ENCODE measurements at regions not wholly inside any gene's neighbourhood (a gene's known extent, or its start where the extent isn't known, plus 50 kb on each side); places are given as distances from the start of the nearest gene placed in this dataset.
"Not testable (repeated sequence)": the region's sequence is repeated elsewhere in the genome, so short reads cannot be mapped to it uniquely, and the experiment has no call there.

DNA sequence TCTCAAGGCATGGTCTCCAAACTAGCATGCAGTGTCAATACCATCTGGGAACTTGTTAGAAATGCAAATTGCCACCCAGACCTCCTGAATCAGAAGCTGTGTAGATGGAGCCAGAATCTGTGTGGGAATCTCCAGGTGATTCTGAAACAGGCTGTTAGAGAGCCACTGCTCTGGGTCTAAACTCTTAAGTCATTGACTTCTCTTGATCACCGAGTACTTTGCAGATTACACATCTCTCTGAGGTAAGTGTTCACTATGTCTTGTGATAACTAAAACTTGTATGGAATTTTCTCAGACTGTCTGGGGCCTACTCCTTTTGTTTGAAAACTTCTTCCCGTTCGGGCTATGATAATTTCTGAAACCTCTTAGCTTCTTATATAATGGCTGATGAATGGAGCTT lies 315.6 kb downstream of the EDEM1 start:
- no peaks in the 10 kb centered on the region for H3K27me3 ChIP-seq (ENCODE audit: control insufficient read depth, insufficient read depth, low read length)
- no peaks in the 10 kb centered on the region; the same call in 1 of the 2 replicates for H3K4me1 ChIP-seq (ENCODE audit: control insufficient read depth, insufficient read depth, low read length)
- no peaks in the 10 kb centered on the region; the same call in 1 of the 2 replicates for H3K9me3 ChIP-seq (ENCODE audit: control insufficient read depth, insufficient read depth, low read length)
- H3K9ac ChIP-seq (ENCODE audit: low read depth, low read length), result no peak overlapping the region
- H3K27ac ChIP-seq (ENCODE audit: low read depth, low read length), result no peak overlapping the region
- no peak overlapping the region for H3K4me3 ChIP-seq (ENCODE audit: low read depth, low read length)
- H3K36me3 ChIP-seq (ENCODE audit: control insufficient read depth, insufficient read depth, low read length), result no peaks in the 10 kb centered on the region

GRCh38 chr3:5504135-5504534 lies 316.6 kb downstream of the EDEM1 start:
- Histone ChIP-seq H3K27ac (ENCODE audit: low read depth, low read length) (no peak overlapping the region), H3K9me3 (ENCODE audit: control insufficient read depth, insufficient read depth, low read length) (peaks cover 4% of the 10 kb centered on the region), H3K9ac (ENCODE audit: low read depth, low read length) (no peak overlapping the region), H3K36me3 (ENCODE audit: control insufficient read depth, insufficient read depth, low read length) (no peaks in the 10 kb centered on the region), H3K4me1 (ENCODE audit: control insufficient read depth, insufficient read depth, low read length) (no peaks in the 10 kb centered on the region; the same call in 1 of the 2 replicates), H3K27me3 (ENCODE audit: control insufficient read depth, insufficient read depth, low read length) (no peaks in the 10 kb centered on the region), H3K4me3 (ENCODE audit: low read depth, low read length) (no peak overlapping the region)

DNA sequence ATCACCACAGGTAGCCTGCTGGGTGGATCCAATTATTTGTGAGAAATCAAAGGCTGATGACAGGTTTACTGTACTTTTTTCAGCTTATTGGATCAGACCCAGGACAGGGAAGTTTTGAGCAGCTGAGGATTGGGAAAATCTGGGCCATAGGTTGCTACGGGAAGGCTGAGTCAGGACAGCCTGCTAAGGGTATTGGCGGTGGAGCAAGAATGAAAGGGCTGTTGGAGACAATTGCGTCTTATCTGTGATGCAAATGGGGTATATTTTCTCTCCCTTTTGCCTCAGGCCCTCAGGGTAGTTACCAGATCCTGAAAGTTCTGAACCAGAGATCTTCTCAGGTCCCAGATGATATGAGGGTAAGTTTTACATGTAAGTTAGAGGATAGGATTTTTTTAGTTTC lies 317.7 kb downstream of the EDEM1 start:
- no peaks in the 10 kb centered on the region; the same call in 1 of the 2 replicates for H3K4me1 ChIP-seq (ENCODE audit: control insufficient read depth, insufficient read depth, low read length)
- H3K4me3 ChIP-seq (ENCODE audit: low read depth, low read length), result no peak overlapping the region
- no peaks in the 10 kb centered on the region for H3K27me3 ChIP-seq (ENCODE audit: control insufficient read depth, insufficient read depth, low read length)
- H3K9ac ChIP-seq (ENCODE audit: low read depth, low read length), result no peak overlapping the region
- H3K36me3 ChIP-seq (ENCODE audit: control insufficient read depth, insufficient read depth, low read length), result no peaks in the 10 kb centered on the region
- H3K27ac ChIP-seq (ENCODE audit: low read depth, low read length), result no peak overlapping the region
- peaks cover 7% of the 10 kb centered on the region for H3K9me3 ChIP-seq (ENCODE audit: control insufficient read depth, insufficient read depth, low read length)

DNA sequence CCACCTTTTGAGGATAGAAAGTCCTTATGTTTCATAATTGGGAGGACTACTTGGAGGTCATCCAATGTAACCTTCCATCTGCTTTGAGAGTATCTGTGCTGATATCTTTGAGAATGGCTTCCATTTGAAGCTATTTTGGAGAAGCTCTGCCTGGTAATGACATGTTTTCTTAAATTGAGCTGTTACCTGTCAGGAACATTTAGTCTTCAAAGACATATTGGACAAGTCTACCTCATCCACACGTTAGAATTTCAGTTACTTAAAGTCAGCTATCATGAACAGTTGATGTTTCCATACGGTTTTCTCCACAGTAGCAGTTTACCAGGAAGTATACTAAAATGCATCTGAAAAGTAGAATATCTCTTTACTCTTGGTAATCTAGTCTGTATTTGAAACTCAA lies 318.5 kb downstream of the EDEM1 start:
- peaks cover 10% of the 10 kb centered on the region for H3K9me3 ChIP-seq (ENCODE audit: control insufficient read depth, insufficient read depth, low read length)
- H3K36me3 ChIP-seq (ENCODE audit: control insufficient read depth, insufficient read depth, low read length), result no peaks in the 10 kb centered on the region
- no peak overlapping the region for H3K9ac ChIP-seq (ENCODE audit: low read depth, low read length)
- no peaks in the 10 kb centered on the region; the same call in 1 of the 2 replicates for H3K4me1 ChIP-seq (ENCODE audit: control insufficient read depth, insufficient read depth, low read length)
- H3K27ac ChIP-seq (ENCODE audit: low read depth, low read length), result no peak overlapping the region
- no peak overlapping the region for H3K4me3 ChIP-seq (ENCODE audit: low read depth, low read length)
- no peaks in the 10 kb centered on the region for H3K27me3 ChIP-seq (ENCODE audit: control insufficient read depth, insufficient read depth, low read length)

DNA sequence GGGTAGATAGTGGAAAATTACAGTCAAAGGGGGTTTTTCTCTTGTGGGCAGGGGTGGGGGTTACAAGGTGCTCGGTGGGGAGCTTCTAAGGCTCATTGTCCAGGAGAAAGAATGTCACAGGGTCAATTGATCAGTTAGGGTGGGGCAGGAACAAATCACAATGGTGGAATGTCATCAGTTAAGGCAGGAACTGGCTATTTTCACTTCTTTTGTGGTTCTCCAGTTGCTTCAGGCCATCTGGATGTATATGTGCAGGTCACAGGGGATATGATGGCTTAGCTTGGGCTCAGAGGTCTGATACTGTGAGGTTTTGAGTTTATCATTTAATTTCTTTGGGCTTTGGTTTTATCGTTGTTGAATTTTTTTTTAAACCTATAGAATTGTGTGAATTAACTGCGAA lies 321.4 kb downstream of the EDEM1 start:
- H3K36me3 ChIP-seq (ENCODE audit: control insufficient read depth, insufficient read depth, low read length); H3K27me3 ChIP-seq (ENCODE audit: control insufficient read depth, insufficient read depth, low read length); H3K4me3 ChIP-seq (ENCODE audit: low read depth, low read length); H3K27ac ChIP-seq (ENCODE audit: low read depth, low read length); H3K9ac ChIP-seq (ENCODE audit: low read depth, low read length); H3K4me1 ChIP-seq (ENCODE audit: control insufficient read depth, insufficient read depth, low read length): not testable (repeated sequence)
- H3K9me3 ChIP-seq (ENCODE audit: control insufficient read depth, insufficient read depth, low read length), result peaks cover 10% of the 10 kb centered on the region

DNA sequence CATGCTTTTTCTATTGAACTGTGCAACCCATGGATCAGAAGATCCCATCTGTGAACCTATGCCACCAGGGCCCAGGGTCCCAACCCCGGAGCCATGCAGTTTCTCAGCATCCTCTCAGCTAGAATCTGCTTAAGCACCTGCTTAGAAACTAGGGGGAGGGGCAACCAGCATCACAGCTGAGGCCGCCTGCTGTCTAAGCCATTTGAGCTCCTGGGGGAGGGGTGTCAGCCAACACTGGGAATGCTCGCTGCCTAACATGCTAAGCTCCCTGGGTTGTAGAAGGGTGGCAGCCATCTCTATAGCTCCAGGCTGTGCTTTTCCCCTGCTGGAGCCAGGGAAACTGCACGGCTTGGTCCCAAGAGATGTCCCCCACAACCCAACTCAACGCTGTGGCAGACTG lies 322.8 kb downstream of the EDEM1 start:
- Histone ChIP-seq H3K9me3 (ENCODE audit: control insufficient read depth, insufficient read depth, low read length) (peaks cover 10% of the 10 kb centered on the region), H3K27me3 (ENCODE audit: control insufficient read depth, insufficient read depth, low read length) (no peaks in the 10 kb centered on the region), H3K4me3 (ENCODE audit: low read depth, low read length) (no peak overlapping the region), H3K9ac (ENCODE audit: low read depth, low read length) (no peak overlapping the region), H3K36me3 (ENCODE audit: control insufficient read depth, insufficient read depth, low read length) (no peaks in the 10 kb centered on the region), H3K27ac (ENCODE audit: low read depth, low read length) (no peak overlapping the region), H3K4me1 (ENCODE audit: control insufficient read depth, insufficient read depth, low read length) (no peaks in the 10 kb centered on the region; the same call in 1 of the 2 replicates)

DNA sequence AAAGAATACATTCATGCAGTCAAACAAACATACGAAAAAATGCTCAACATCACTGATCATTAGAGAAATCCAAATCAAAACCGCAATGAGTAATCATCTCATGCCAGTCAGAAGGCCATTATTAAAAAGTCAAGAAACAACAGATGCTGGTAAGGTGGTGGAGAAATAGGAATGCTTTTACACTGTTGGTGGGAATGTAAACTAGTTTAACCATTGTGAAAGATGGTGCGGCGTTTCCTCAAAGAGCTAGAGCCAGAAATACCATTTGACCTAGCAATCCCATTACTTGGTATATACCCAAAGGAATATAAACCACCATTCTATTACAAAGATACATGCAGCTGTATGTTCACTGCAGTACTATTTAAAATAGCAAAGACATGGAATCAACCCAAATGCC lies 330.4 kb downstream of the EDEM1 start:
- H3K27me3 ChIP-seq (ENCODE audit: control insufficient read depth, insufficient read depth, low read length), result no peaks in the 10 kb centered on the region
- 0 out of 2 replicates have a peak, but pooled peaks cover 6% of the 10 kb centered on the region for H3K4me1 ChIP-seq (ENCODE audit: control insufficient read depth, insufficient read depth, low read length)
- H3K9ac ChIP-seq (ENCODE audit: low read depth, low read length), result no peak overlapping the region
- H3K4me3 ChIP-seq (ENCODE audit: low read depth, low read length), result no peak overlapping the region
- no peak overlapping the region for H3K27ac ChIP-seq (ENCODE audit: low read depth, low read length)
- H3K36me3 ChIP-seq (ENCODE audit: control insufficient read depth, insufficient read depth, low read length), result no peaks in the 10 kb centered on the region
- no peaks in the 10 kb centered on the region for H3K9me3 ChIP-seq (ENCODE audit: control insufficient read depth, insufficient read depth, low read length)

DNA sequence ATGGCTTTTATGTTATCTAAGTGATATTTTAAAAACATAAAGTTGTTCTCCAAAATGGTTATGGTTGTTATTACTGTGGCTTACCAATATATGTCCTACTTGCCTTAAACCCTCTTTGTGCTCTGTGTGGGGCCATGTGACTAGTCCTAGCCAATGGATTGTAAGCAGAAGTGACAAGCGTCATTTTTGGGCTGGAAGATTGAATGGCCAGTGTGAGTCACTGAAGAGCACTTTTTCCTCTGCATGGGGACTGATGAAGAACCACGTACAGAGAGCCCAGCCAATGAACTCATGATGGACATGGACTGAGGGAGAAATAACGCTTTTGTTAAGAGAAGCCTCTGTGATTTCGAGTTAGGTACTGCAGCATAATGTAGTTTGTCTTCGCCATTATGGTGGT lies 332.7 kb downstream of the EDEM1 start:
- 0 out of 2 replicates have a peak, but pooled peaks cover 6% of the 10 kb centered on the region for H3K4me1 ChIP-seq (ENCODE audit: control insufficient read depth, insufficient read depth, low read length)
- H3K4me3 ChIP-seq (ENCODE audit: low read depth, low read length), result no peak overlapping the region
- no peaks in the 10 kb centered on the region for H3K27me3 ChIP-seq (ENCODE audit: control insufficient read depth, insufficient read depth, low read length)
- no peaks in the 10 kb centered on the region for H3K9me3 ChIP-seq (ENCODE audit: control insufficient read depth, insufficient read depth, low read length)
- no peak overlapping the region for H3K27ac ChIP-seq (ENCODE audit: low read depth, low read length)
- H3K9ac ChIP-seq (ENCODE audit: low read depth, low read length), result no peak overlapping the region
- no peaks in the 10 kb centered on the region for H3K36me3 ChIP-seq (ENCODE audit: control insufficient read depth, insufficient read depth, low read length)

GRCh38 chr3:5523125-5523524 lies 335.6 kb downstream of the EDEM1 start:
- no peaks in the 10 kb centered on the region for H3K27me3 ChIP-seq (ENCODE audit: control insufficient read depth, insufficient read depth, low read length)
- H3K36me3 ChIP-seq (ENCODE audit: control insufficient read depth, insufficient read depth, low read length), result no peaks in the 10 kb centered on the region
- no peak overlapping the region for H3K9ac ChIP-seq (ENCODE audit: low read depth, low read length)
- no peaks in the 10 kb centered on the region for H3K9me3 ChIP-seq (ENCODE audit: control insufficient read depth, insufficient read depth, low read length)
- H3K27ac ChIP-seq (ENCODE audit: low read depth, low read length), result no peak overlapping the region
- 0 out of 2 replicates have a peak, but pooled peaks cover 6% of the 10 kb centered on the region for H3K4me1 ChIP-seq (ENCODE audit: control insufficient read depth, insufficient read depth, low read length)
- no peak overlapping the region for H3K4me3 ChIP-seq (ENCODE audit: low read depth, low read length)

DNA sequence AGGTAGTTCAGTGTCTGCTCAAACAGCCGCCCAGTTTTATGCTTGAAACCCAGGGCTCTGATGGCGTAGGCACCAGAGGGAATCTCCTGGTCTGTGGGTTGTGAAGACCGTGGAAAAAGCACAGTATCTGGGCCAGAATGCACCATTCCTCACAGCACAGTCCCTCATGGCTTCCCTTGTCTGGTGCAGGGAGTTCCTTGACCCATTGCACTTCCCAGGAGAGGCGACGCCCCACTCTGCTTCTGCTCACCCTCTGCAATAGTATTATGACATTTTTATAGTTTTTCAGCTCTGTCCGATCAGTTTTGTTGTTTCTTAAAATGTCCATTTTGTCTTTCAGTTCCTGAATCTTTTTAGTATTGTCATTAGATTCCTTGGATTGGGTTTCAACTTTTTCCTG lies 343.5 kb downstream of the EDEM1 start:
- Histone ChIP-seq H3K9ac (ENCODE audit: low read depth, low read length) (no peak overlapping the region), H3K27ac (ENCODE audit: low read depth, low read length) (no peak overlapping the region), H3K27me3 (ENCODE audit: control insufficient read depth, insufficient read depth, low read length) (no peaks in the 10 kb centered on the region), H3K9me3 (ENCODE audit: control insufficient read depth, insufficient read depth, low read length) (no peaks in the 10 kb centered on the region; the same call in 1 of the 2 replicates), H3K4me1 (ENCODE audit: control insufficient read depth, insufficient read depth, low read length) (no peaks in the 10 kb centered on the region), H3K36me3 (ENCODE audit: control insufficient read depth, insufficient read depth, low read length) (no peaks in the 10 kb centered on the region), H3K4me3 (ENCODE audit: low read depth, low read length) (no peak overlapping the region)

GRCh38 chr3:5531741-5532290 lies 344.3 kb downstream of the EDEM1 start:
- no peaks in the 10 kb centered on the region for H3K27me3 ChIP-seq (ENCODE audit: control insufficient read depth, insufficient read depth, low read length)
- no peak overlapping the region for H3K9ac ChIP-seq (ENCODE audit: low read depth, low read length)
- H3K4me1 ChIP-seq (ENCODE audit: control insufficient read depth, insufficient read depth, low read length), result no peaks in the 10 kb centered on the region
- no peak overlapping the region for H3K27ac ChIP-seq (ENCODE audit: low read depth, low read length)
- no peaks in the 10 kb centered on the region for H3K36me3 ChIP-seq (ENCODE audit: control insufficient read depth, insufficient read depth, low read length)
- no peak overlapping the region for H3K4me3 ChIP-seq (ENCODE audit: low read depth, low read length)
- H3K9me3 ChIP-seq (ENCODE audit: control insufficient read depth, insufficient read depth, low read length), result no peaks in the 10 kb centered on the region; the same call in 1 of the 2 replicates

All from HUES48 (cell line).